Tibial nerve (tissue), 4 donors: ENCODE measurements at regions not wholly inside any gene's neighbourhood (a gene's known extent, or its start where the extent isn't known, plus 50 kb on each side); places are given as distances from the start of the nearest gene placed in this dataset.

Experiments used
- DNase-seq, 2 donors: peaks; one replicate each; pipeline ENCODE4 v3.0.0-alpha.2; 2019; ENCODE audit warnings: low spot score in 2 of 2
- H3K27ac ChIP-seq, 4 donors: fragments of 200-600 bp; sonication (generic) in 3 of 4; one replicate each; pipeline ENCODE4 v1.5.1; 2017 to 2019; ENCODE audit warnings: mild to moderate bottlenecking in 1 of 4
- H3K27me3 ChIP-seq, 2 donors: fragments of 200-600 bp; sonication (generic) in 1 of 2; one replicate each; pipeline versions ENCODE4 v1.5.1 to v1.6.0; 2017 to 2019
- H3K36me3 ChIP-seq, 3 donors: fragments of 200-600 bp; sonication (generic); one replicate each; pipeline ENCODE4 v1.5.1; 2018 to 2019
- H3K4me1 ChIP-seq, 4 donors: fragments of 200-600 bp; sonication (generic) in 3 of 4; one replicate each; pipeline ENCODE4 v1.5.1; 2017 to 2019
- H3K4me3 ChIP-seq, 4 donors: fragments of 200-600 bp; sonication (generic) in 3 of 4; one replicate each; pipeline ENCODE4 v1.5.1; 2017 to 2019; ENCODE audit warnings: mild to moderate bottlenecking in 1 of 4, moderate library complexity in 1 of 4
- H3K9me3 ChIP-seq, 4 donors: fragments of 200-600 bp; sonication (generic) in 3 of 4; one replicate each; pipeline ENCODE4 v1.5.1; 2017 to 2019
- EP300 ChIP-seq, 2 donors: sonication (generic); formaldehyde crosslinking; IDR thresholded peaks; one replicate each; pipeline ENCODE4 v1.6.1; 2017; ENCODE audit warnings: antibody characterized with exemption in 2 of 2, mild to moderate bottlenecking in 1 of 2
- POLR2A ChIP-seq, 2 donors: fragments of 450-650 bp; IDR thresholded peaks; one replicate each; pipeline ENCODE4 v1.6.1; 2017; ENCODE audit warnings: antibody characterized with exemption in 2 of 2, mild to moderate bottlenecking in 2 of 2, moderate library complexity in 2 of 2
- WGBS, 2 donors: methylation state at CpG; one replicate each; pipeline ENCODE4 v1.1.5; 2018; 5-methylcytosine and 5-hydroxymethylcytosine counted together
- TF ChIP-seq, protein P1 (sequence below), 5 experiments: fragments of 200-600 bp in 3 of 5; fragments of 450-650 bp in 2 of 5; sonication (generic) in 3 of 5; IDR thresholded peaks; one replicate each; pipeline ENCODE4 v1.5.1; 2016 to 2019; ENCODE audit warnings: antibody characterized with exemption in 5 of 5, mild to moderate bottlenecking in 3 of 5, moderate library complexity in 2 of 5

DNA sequence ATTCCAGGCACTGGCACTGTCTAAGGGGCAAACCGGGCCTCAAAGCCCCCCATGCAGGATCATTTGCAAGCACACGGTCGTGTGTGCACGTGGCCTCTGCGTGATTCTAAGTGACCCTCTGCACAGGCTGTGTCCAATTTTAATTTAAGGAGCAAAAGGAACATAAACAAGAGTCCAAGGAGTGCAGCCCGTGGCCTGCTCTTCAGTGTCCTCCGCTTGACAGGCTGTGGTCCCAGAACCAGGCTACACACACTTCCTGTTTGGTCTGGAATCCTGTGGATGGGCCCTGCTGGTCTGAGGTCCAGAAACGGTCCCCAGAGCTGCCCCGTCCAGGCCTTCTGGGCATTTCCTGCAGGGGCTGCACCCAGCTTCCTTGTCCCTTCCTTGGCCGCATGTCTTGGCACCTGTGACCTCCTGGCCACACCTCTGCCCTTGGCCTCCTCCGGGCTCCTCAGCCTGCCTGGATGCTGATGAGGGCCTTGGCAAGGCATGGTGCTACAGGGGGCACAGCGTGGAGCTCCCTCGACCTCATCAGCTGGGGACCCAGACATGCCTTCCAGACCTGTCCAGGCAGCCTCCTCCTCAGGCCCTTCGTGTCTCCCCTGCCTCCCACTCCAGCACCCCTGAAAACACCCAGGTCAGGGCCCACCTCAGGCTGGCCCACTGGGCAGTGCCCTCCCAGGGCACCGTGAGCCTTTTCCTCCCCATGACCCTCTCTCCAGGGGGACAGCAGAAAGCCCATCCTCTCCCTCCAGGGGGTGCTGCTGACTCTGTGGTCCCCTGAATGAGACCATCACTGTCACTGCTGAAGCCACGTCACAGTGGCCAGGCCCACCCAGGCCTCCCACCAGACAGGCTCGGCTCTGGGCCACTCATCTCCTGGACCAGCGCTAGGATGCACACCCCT, 136.4 kb upstream of the GPC1 start:
- TF ChIP-seq EP300 (IDR thresholded peaks at IDR 0.05): no peak
- TF ChIP-seq, protein P1, sequence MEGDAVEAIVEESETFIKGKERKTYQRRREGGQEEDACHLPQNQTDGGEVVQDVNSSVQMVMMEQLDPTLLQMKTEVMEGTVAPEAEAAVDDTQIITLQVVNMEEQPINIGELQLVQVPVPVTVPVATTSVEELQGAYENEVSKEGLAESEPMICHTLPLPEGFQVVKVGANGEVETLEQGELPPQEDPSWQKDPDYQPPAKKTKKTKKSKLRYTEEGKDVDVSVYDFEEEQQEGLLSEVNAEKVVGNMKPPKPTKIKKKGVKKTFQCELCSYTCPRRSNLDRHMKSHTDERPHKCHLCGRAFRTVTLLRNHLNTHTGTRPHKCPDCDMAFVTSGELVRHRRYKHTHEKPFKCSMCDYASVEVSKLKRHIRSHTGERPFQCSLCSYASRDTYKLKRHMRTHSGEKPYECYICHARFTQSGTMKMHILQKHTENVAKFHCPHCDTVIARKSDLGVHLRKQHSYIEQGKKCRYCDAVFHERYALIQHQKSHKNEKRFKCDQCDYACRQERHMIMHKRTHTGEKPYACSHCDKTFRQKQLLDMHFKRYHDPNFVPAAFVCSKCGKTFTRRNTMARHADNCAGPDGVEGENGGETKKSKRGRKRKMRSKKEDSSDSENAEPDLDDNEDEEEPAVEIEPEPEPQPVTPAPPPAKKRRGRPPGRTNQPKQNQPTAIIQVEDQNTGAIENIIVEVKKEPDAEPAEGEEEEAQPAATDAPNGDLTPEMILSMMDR (IDR thresholded peaks at IDR 0.05): no peak
- TF ChIP-seq POLR2A (IDR thresholded peaks at IDR 0.05): no peak
- DNase-seq: no peak
- Histone ChIP-seq H3K27ac (no peak overlapping the region), H3K4me1 (no peaks in the 10 kb centered on the region), H3K4me3 (no peak overlapping the region), H3K9me3 (no peaks in the 10 kb centered on the region), H3K36me3 (no peaks in the 10 kb centered on the region), H3K27me3 (no peaks in the 10 kb centered on the region)
- WGBS, 2 donors: 87 to 89% methylated on average over 18 of the region's 18 CpGs

DNA sequence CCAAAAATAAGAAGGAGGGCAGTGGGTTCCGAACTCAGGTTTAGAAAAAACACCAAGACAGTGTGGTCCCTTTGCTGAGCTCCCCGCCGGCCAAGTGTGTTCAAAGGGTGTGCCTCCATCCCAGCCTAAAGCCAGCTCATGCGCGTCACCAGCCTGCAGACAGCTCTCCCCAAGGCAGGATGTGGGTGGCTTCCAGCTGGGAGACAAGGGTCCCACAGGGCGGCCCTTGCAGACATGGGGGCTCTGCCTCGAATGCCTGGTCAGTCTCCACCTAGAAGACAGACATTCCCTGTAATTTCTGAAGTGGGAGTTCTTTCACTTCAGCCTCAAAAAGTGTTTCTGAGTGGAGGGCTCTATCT, 135.8 kb upstream of the GPC1 start:
- Histone ChIP-seq H3K27me3 (no peaks in the 10 kb centered on the region), H3K4me3 (no peak overlapping the region), H3K27ac (no peak overlapping the region), H3K4me1 (no peaks in the 10 kb centered on the region), H3K36me3 (no peaks in the 10 kb centered on the region), H3K9me3 (no peaks in the 10 kb centered on the region)
- WGBS, 2 donors: 70 to 81% methylated on average over 6 to 7 of the region's 7 CpGs
- DNase-seq: no peak
- TF ChIP-seq, protein P1 (IDR thresholded peaks at IDR 0.05): no peak
- TF ChIP-seq EP300 (IDR thresholded peaks at IDR 0.05) (no peak), POLR2A (IDR thresholded peaks at IDR 0.05) (no peak)

DNA sequence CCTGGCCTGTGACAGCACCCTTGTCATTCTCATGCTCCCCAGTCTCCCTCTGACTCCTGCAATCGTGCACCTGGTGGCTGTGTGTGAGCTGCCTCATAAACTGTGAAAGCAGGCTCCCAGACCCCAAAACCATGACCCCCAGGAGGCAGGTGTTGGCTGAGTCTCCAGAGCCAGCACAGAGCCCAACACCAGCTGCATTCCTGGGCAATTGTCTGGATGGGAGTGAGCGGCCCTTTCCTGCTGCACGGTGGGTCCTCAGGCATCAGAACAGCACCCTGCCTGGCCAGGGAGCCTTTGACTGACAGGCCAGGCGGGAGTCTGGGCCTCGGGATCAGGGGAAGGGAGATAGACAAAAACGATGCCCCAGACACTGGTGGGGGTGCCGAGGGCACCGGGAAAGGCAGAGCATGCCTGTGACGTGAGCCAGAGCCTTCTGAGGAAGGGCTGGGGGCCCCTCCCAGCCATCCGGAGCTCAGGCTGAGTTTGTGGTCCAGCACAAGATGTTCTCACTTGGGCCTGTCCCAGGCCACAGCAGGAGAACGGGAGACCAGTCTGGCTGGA, 135.1 kb upstream of the GPC1 start:
- Histone ChIP-seq H3K27me3 (no peaks in the 10 kb centered on the region), H3K4me3 (no peak overlapping the region), H3K27ac (no peak overlapping the region), H3K4me1 (no peaks in the 10 kb centered on the region), H3K9me3 (no peaks in the 10 kb centered on the region), H3K36me3 (no peaks in the 10 kb centered on the region)
- WGBS, 2 donors: 63 to 64% methylated on average over 9 to 11 of the region's 11 CpGs
- DNase-seq: no peak
- no peak for TF ChIP-seq EP300 (IDR thresholded peaks at IDR 0.05)
- TF ChIP-seq, protein P1 (IDR thresholded peaks at IDR 0.05): no peak
- TF ChIP-seq POLR2A (IDR thresholded peaks at IDR 0.05): no peak

DNA sequence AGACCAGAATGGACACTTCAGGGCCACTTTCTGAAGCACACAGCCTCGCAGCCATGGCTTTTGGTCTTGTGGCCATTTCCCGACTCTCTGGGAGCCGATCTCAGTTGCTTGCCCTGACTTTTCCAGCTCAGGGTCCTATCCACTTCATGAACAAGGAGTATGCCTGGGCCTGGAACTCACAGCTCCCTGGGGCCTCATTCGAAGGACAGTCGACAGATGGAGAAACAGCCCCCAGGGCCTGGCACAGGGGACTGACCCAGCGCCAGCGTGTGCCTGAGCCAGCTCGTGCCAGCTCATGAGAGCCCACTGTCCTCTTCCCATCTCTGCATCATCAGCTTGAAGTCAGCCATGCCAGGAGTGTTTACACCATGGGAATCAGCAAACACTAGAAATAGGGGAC, 134.6 kb upstream of the GPC1 start:
- Histone ChIP-seq H3K36me3 (no peaks in the 10 kb centered on the region), H3K27ac (no peak overlapping the region), H3K4me1 (no peaks in the 10 kb centered on the region), H3K9me3 (no peaks in the 10 kb centered on the region), H3K27me3 (no peaks in the 10 kb centered on the region), H3K4me3 (no peak overlapping the region)
- 90 to 99% methylated on average over 8 of the region's 8 CpGs for WGBS, 2 donors
- TF ChIP-seq, protein P1 (IDR thresholded peaks at IDR 0.05): no peak
- TF ChIP-seq EP300 (IDR thresholded peaks at IDR 0.05) (no peak), POLR2A (IDR thresholded peaks at IDR 0.05) (no peak)
- DNase-seq: no peak

DNA sequence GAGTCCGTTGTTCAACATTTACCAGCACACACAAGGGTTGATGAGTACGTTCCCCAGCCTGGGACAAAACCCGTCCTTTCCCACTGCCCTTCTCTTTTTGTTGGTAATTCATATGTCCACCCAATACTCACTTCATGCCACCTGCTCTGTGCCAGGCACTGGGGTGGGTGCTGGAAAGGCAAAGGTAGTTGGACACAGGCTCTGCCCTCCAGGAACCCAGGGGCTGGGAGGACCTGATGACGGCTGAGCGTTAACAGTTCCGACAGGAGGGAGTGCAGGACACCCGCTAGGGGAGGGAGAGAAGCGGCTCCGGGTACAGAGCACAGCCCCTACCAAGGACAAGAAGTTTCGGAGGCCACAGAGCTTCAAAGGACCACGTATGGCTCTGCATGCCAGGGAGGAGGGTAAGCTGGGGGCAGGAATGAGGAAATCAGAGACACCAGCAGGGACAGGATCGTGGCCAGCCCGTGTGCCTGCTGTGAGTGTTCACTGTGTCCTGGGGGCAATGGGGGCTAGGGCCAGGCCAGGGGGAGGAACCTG, 134.1 kb upstream of the GPC1 start:
- H3K27ac ChIP-seq: no peak overlapping the region
- TF ChIP-seq, protein P1 (IDR thresholded peaks at IDR 0.05): no peak
- TF ChIP-seq EP300 (IDR thresholded peaks at IDR 0.05) (no peak), POLR2A (IDR thresholded peaks at IDR 0.05) (no peak)
- DNase-seq: no peak
- H3K4me1 ChIP-seq: no peaks in the 10 kb centered on the region
- WGBS, 2 donors: 91 to 92% methylated on average over 13 of the region's 13 CpGs
- H3K9me3 ChIP-seq: no peaks in the 10 kb centered on the region
- no peak overlapping the region for H3K4me3 ChIP-seq
- H3K36me3 ChIP-seq: no peaks in the 10 kb centered on the region
- no peaks in the 10 kb centered on the region for H3K27me3 ChIP-seq
